HG03378 (cell line): ENCODE measurements at regions not wholly inside any gene's neighbourhood (a gene's known extent, or its start where the extent isn't known, plus 50 kb on each side); places are given as distances from the start of the nearest gene placed in this dataset.

Experiments used
- ATAC-seq: cut with Tn5 transposase; IDR thresholded peaks from one replicate; pipeline ENCODE4 v1.9.1; 2021; ENCODE audit warnings: mild to moderate bottlenecking, moderate library complexity; ENCODE audit not compliant: unreplicated experiment

DNA sequence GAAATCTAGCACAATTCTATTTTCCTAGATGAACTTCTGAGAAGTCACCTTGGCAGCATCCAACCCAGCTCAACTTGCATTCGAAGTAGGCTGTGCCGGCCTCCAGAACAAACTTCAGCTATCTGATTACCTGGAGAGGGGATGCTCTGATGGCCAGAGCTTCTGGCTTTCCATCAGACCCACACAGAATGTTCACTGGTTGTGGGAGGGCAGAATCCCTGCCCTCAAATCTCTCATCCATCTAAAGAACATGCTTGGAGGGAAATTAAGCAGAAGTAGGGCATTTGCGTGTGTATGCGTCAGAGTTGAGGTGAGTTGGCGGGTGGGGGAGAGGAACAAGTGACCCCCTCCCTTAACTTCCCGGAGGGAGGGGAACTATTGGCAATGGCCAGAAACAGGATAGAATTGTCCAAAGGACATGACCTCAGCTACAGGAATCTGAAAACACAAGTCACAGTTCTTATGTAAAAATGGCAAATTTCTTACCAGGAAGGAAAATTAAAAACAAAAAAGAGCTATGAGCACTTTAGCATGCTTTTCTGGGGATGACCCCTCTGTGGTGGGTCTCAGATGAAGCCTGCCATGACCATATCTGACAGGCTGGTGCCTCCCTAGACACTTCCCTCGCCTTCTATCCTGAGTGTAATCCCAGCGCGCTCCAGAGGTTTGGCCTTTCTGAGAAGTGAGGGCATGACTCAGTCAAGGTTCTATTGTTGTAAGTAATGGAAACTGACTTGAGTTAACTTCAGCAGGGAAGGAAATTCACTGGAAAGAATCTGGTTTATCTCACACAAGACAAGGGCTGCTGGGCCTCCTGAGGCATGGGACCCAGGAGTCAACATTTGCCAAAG lies 278.8 kb downstream of the RPS24 start:
- ATAC-seq = no peak

DNA sequence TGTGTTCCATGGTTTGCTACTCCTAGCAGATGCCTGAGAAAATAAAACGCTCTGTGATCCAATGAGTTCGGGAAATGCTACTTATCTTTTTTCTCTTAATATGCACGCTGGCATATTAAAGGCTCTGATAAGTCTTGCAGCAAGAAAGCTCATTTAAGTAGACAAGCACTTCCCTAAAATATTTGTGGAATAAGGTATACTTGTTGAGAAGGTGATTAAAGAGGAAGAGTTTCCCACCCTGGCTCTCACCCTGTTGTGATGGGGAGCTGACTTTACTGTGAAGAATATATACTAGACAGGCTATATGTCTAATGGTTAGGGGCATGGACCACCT lies 279.4 kb downstream of the RPS24 start:
- no peak for ATAC-seq

DNA sequence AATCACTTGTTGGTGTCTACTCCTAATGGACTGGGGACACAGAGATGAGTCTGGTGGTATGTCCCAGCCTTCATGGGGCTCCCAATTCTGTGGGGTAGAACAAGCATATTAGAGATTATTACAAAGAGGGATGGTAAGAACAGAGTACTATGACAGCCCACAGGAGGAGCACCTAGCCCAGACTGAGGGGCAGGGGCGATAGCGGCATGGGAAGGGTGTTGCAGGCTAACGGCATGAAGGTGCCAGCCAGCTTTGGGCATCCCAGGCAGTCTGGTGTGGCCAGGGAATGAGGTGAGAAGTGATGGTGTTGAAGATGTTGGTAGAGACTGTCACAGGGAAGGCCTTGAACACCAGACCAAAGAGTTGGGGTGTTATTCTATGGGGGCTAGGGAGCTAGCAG lies 280.0 kb downstream of the RPS24 start:
- no peak for ATAC-seq

DNA sequence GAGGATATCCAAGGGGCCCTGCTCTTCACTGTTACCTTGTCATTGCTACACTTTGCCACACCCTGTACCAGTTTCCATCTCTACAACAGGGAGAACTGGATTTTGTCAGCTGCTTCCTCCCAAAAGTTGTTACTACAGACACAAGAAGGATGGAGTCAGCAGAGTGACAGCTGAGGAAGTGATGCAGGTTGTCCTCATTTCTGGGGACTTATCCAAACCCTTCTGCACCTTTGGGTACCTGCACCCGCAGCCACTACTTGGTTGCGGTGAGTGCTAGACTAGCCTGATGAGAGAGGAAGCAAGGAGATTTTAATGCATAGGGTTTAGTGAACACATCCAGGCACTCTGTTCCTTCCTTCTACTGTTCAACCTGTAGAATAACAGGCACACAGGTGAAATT lies 281.0 kb downstream of the RPS24 start:
- ATAC-seq = no peak

DNA sequence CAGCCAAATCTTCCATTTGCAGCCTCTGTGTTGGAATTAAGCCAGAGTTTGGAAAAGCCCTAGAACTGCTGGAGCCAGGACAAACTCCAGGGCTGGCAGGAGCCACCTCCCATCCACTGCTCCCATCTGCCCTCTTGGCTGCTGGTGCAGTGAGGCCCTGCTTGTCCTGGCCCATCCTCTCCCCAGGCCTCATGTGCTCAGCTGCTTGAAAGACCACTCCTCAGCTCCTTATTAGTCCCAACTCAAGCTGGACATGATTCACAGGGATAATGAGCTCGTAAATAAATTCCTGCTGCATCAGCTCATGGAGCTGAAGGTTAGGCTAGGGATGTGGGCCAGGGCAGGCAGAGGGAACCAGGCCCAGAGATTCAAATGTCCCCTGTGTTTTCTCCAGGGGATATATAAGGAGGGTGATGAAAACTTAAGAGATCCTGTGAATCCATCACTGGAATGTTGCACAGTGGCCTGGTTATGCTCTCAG lies 282.8 kb downstream of the RPS24 start:
- ATAC-seq = no peak

DNA sequence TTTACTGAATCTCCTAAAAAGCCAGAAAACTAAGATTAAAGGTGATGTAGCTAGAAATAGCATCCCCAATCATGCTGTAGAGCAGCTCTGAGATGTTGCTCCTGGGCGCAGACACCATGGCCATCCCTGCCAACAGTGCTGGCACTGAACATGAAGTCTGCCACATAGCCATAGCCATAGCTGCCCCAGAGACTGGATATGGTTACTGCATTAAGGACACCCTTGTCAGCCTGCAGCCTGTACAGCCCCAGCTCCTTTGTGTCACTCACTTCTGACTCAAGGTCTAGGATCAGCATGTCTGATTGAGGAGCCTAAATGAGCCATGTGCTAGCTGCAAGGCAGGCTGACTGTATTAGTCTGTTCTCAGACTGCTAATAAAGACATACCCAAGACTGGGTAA lies 284.6 kb downstream of the RPS24 start:
- ATAC-seq = no peak

DNA sequence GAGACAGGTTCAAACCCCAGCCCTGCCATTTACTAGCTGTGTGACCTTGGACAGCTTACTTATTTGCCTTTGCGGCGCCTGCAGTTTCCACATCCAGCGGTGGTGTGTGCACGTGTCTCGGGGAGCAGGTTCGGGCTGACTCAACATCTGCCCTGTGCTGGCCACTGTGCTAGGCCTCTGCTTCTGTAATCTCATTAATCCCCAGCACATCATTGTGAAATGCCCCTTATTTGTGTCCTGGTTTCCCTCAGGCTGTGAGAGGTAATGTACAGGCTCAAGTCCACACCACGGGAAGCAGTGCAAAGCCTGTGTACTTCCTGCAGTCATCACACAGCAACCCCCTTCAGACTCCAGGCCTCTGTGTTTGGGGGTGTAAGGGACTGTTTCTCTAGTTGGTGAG lies 285.7 kb downstream of the RPS24 start:
- no peak for ATAC-seq

DNA sequence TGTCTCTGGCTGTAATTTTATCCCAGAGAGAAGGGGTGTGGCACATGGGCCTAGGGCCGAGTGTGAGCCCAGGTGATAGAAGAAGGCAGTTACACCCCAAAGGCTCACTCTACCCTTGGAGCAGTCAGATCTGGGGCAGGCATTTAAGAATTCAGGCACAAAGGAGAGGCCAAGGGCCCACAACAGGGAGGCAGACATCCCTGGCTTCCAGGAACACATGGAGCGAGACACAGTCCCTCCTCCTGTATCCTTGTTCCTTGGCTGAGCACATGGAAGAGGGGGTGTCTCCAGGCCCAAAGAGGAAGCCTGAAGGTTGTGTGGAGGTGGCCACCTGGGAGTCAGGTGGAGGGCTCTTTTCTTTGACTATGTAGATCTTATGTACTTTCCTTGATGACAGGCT lies 286.2 kb downstream of the RPS24 start:
- no peak for ATAC-seq

DNA sequence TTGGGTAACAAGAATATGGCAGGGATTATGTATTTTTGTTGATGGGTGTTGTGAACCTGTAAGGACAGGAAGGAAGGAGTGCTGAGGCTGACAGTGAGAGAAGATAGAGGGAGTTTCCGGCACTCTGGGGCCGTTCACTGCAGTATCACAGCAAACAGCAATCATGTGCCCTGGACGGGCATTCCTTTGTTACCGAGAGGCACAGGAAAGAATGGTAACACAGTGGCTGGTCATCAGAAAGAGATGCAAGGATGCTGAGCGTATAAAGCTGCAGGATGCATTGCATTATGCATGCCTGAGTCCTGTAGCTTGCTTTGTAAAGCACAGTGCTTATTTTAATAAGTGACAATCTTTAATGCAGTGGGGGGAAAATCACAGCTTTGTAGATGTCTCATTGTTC lies 286.8 kb downstream of the RPS24 start:
- ATAC-seq = no peak

DNA sequence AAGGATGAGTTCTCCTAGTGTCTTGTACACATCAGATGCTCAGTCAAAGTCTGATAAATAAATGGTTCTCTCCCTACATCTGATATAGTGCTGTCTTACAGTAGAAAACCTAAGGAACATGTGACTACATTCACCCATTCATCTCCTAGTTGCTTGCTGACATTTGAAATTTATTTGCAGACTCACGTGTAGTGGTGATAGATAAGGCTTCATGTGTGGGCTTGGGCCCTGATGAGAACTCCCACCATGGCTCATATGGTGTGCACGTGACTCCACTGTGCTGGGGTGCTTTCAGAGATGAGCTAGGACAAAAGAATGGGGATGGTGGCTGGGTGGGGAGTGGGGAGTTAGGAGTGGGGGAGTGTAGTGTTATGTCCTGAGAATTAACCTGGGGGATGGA lies 287.3 kb downstream of the RPS24 start:
- no peak for ATAC-seq

DNA sequence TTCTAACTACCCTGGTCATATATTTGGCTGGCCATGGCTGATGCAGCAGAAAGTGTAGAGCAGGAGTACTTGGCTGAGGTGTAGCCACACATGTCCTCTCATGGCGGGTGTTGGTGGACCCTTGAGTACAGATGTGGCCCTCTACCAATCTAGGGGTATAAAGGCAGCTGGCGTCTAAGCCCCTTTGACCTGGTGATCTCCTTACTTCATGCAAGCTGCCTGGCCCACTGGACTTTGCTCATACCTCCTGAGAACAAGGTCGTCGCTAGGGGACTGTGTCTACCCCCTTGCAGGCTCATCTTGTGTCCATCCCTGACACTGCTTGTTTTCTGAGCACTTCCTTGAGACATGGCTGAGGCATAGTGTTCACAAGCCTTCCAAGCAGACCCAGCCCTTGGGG lies 287.8 kb downstream of the RPS24 start:
- ATAC-seq = no peak

DNA sequence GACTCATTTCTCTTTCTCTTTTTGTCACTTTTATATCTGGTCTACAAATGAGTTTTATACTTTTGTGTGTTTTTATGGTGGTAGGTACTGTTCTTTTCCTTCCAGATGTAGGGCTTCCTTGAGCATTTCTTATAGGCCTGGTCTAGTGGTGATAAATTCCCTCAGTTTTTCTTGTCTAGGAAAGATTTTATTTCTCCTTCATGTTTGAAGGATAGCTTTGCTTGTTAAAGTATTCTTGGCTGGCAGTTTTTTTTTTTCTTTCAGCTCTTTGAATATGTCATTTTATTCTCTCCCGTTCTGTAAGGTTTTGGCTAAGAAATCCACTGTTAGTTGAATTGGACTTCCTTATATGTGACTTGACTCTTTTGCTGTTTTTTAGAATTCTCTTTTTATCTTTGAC lies 292.7 kb downstream of the RPS24 start:
- no peak for ATAC-seq

DNA sequence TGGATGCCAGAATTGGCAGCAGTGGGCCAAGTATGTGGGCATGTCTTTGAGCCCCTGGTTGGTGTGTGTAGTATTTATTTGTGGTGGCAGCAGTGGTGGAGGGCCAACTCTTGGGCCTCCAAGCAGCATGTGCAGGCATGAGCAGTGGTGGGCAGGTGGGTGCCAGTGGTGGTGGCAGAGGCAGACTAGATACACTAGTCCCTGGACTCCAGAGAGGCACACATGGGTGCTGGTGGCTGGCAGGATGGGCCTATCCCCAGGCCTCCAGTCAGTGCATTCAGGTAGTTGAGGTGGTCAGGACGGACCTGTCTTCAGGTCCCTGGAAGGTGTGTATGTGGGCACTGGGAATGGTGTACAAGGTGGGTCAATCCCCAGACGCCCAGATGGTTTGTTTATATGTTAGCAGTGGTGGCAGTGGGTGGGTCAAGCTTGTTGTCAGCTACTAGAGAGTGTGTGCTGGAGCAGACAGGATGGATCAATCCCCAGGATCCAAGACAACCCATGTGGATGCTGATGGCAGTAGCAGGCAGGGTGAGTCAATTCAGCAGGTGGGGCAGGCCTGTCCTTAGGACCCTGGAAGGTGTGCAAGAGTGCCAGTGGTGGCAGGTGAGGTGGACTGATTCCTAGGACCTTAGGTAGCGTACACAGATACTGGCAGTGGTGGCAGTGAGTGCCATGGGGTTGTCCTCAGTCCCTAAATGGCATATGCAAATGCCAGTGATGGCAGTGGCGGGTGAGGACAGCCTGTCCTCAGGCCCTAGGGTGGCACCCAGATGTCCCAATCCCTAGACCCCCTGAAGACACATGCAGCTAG lies 294.3 kb downstream of the RPS24 start:
- ATAC-seq = no peak

DNA sequence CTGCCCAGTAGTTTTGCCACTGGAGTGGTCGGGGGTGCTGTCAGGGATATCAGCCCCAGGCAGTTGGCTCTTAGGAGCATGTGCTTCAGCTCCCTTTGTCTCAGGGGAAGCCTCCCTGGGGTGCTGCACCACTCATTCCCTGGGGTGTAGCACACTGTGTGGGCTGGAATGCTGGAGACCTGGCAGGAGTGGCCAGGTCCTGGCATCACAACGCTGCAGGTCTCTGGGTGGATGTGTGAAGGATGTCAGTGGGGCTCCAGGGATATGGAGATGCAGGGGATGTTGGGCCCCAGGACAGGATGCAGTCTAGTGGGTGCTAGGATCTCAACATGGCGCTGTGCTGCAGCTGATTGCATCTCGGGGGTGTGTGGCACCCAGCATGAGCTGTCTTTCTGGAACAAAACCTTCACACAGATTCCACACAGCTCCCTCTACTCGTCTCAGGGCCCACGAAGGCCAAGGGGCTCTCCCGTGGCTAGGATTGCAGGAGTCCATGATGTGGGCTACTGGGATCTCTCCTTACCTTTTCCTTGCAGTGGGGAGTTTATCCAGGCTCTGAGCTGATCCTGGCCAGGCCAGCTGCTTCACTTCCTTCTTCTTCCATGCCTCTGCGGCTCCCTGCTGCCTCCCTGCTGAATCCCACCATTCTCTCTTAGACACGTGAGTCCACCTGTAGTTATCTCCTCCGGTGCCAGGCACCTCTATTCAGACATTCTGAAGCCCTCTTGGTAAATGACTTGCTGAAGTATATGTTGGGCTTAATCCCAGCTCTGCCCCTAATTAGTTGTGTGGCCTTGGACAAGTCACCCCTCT lies 295.1 kb downstream of the RPS24 start:
- no peak for ATAC-seq

DNA sequence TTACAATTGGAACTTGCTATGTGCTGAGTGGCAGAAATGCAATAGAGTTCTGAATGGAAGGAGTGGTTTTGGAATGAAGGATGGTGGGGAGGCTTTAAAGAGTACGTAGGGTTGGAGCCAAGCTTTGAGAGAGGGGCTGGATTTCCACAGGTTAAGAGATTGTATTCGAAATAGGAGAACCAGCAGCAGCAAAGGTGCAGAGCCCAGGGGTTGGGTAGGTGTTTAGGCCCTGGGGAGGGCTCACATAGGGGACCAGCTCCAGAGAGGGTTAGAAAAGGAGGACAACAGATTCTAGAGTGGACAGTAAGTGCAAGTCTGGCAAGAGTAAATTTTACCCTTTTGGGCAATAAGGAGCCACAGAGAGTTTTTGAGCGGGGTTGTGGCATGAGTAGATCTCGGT lies 297.2 kb downstream of the RPS24 start:
- no peak for ATAC-seq

DNA sequence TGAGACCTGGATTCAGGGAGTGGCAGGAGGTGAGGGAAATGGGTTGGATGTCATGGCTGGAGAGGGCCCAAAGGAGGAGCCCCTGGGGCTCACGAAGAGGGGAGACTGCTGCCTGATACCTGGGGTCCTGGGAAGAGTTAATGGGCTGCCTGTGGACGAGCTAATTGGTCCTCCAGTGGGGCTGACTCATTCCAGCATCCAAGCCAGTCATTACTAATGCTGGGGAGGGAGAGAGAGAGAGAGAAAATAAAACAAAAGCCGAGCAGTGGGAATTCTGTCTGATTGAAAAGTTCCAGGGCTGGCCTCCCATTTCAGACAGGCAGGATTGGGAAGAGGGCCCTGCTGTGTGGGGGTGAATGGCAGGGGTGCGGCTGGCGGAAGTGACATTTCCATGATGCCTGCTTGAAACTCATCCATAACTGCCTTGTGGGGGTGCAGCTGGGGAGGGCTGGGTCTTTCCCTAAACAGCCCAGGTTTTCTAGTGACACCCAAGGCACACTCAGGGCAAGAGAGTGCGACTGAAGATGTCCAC lies 297.8 kb downstream of the RPS24 start:
- ATAC-seq = no peak

DNA sequence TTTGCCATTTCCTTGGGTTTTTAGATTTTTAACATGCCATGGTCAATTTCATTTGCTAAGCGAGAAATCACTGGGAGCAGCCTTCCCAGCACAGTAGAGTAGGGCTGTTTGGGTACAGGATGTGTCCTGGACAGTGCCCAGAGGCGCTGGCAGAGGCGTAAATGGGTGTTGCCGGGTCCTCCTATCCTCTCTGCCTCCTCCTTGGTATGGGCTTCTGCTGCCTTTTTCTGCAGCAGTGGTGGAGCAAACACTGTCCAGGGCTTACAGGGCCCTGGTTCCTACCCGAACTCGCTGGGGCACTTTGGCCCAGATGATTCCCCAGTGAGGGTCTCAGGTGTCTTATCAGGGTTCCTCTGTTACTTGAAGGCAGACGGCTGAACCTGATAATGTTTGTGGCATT lies 298.3 kb downstream of the RPS24 start:
- ATAC-seq = no peak

DNA sequence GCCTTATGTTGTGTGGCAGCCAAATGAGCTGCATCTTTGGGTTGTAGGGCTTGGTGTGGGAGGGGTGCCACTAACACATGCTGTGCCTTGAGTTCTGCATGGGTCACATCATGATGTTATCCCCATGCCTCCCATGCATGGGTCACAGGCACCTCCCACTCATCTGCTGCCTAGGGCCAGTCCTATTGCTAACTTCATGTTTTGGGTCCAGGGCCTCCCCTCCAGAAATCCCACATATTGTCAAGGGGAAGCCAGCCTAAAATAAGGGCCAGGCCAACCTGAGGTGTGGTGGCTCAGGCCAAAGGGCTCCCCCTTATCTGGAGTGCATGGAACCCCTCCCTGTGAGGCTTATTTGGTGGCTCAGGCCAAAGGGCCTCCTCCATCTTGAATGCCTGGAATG lies 299.0 kb downstream of the RPS24 start:
- no peak for ATAC-seq

DNA sequence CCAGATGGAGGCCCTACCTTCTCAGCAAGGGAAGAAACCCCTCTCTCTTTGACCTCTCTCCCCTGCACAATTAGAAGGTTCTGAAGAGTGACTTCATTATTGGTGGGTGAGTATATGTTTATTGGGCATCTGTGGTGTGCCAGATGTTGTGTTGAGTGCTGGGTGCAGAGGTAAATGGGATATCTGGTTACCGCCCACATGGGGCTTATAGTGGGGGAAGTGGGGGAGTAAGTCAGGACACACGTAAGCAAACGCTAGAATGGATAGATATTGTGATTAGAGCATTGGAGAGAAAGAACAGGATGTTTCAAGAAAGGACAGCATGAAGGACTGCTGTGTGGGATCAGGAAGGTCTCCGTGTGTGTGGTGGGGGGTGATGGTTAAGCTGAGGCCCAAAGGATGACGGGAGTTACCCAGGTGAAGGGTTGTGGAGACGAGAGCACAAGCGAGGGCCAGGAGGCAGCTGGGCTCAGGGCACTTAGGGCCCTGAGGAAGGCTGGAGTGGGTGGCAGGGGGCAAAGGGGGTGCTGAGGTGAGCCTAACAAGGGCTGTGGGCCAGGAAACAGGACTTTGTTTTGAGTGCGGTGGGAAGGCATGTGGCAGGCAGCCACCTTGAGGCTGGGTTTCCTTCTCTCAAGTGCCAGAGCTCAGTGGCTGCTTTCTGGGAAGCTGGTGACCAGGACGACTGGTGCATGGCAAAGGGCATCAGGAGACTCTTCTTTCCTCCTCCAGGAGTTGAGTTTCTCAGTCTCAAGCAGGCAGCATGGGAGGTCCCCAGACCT lies 299.9 kb downstream of the RPS24 start:
- ATAC-seq = no peak

DNA sequence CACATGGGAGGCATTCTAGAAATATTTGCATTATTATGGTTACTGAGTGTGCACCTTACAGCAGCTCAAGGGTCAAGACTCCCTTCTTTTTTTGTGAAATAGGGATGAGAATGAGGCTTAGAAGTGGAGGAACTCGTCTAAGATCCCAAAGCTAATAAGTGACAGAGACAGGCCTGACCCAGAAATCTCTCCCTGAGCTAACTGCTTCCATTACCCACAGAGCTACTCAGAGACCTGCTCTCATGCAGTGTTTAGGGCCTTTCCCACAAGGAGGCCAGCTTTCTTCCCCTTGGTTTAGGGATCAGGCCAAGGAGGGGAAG lies 301.7 kb downstream of the RPS24 start:
- ATAC-seq = no peak
